H9 (cell line): ENCODE measurements at regions not wholly inside any gene's neighbourhood (a gene's known extent, or its start where the extent isn't known, plus 50 kb on each side); places are given as distances from the start of the nearest gene placed in this dataset.

Source experiments
- DNase-seq: peaks from one replicate; pipeline ENCODE4 v3.0.0-alpha.2; 2017
- H2AFZ ChIP-seq: one replicate; pipeline ENCODE4 v1.6.1; 2013; ENCODE audit warnings: mild to moderate bottlenecking, low read length, control low read depth, moderate library complexity
- H2AK5ac ChIP-seq: 2 replicates; pipeline ENCODE4 v1.6.1; 2013; ENCODE audit warnings: low read length, control low read depth, mixed read lengths; ENCODE audit not compliant: insufficient read length
- H2BK120ac ChIP-seq: one replicate; pipeline ENCODE4 v1.6.1; 2013; ENCODE audit warnings: low read depth, mild to moderate bottlenecking, low read length, control low read depth, inconsistent platforms; ENCODE audit not compliant: poor library complexity, severe bottlenecking
- H2BK12ac ChIP-seq: 2 replicates; pipeline ENCODE4 v1.6.1; 2013; ENCODE audit warnings: low read length, control low read depth, mixed read lengths, low read depth; ENCODE audit not compliant: insufficient read length
- H2BK15ac ChIP-seq: 2 replicates; pipeline ENCODE4 v1.6.1; 2013; ENCODE audit warnings: low read depth, low read length, control low read depth
- H2BK20ac ChIP-seq: one replicate; pipeline ENCODE4 v1.6.1; 2013; ENCODE audit warnings: low read depth, mild to moderate bottlenecking, low read length, control low read depth, inconsistent platforms; ENCODE audit not compliant: poor library complexity, severe bottlenecking
- H2BK5ac ChIP-seq: 2 replicates; pipeline ENCODE4 v1.6.1; 2013; ENCODE audit warnings: low read length, control low read depth, mixed read lengths; ENCODE audit not compliant: insufficient read length
- H3K14ac ChIP-seq: 2 replicates; pipeline ENCODE4 v1.6.1; 2013; ENCODE audit warnings: low read length, control low read depth; ENCODE audit not compliant: insufficient read depth
- H3K18ac ChIP-seq: 2 replicates; pipeline ENCODE4 v1.6.1; 2013; ENCODE audit warnings: low read depth, mild to moderate bottlenecking, mixed read lengths, low read length, control low read depth; ENCODE audit not compliant: insufficient read length
- H3K23ac ChIP-seq: 2 replicates; pipeline ENCODE4 v1.6.1; 2013; ENCODE audit warnings: low read length, control low read depth, mixed read lengths, low read depth; ENCODE audit not compliant: insufficient read length
- H3K23me2 ChIP-seq: 2 replicates; pipeline ENCODE4 v1.6.1; 2013; ENCODE audit warnings: low read depth, mild to moderate bottlenecking, mixed read lengths, low read length, control low read depth; ENCODE audit not compliant: insufficient read length, poor library complexity, severe bottlenecking
- H3K27ac ChIP-seq: 2 replicates; pipeline ENCODE4 v1.5.1; 2013; ENCODE audit warnings: low read length, control low read depth, mixed read lengths, low read depth; ENCODE audit not compliant: insufficient read length
- H3K27me3 ChIP-seq: 2 replicates; pipeline ENCODE4 v1.6.1; 2013; ENCODE audit warnings: low read length, control low read depth, inconsistent platforms; ENCODE audit not compliant: insufficient read depth
- H3K4ac ChIP-seq: 2 replicates; pipeline ENCODE4 v1.6.1; 2013; ENCODE audit warnings: low read depth, mild to moderate bottlenecking, control low read depth, inconsistent platforms, low read length, moderate library complexity
- H3K4me1 ChIP-seq: 2 replicates; pipeline ENCODE4 v1.6.1; 2013; ENCODE audit warnings: low read length, control low read depth, inconsistent platforms; ENCODE audit not compliant: insufficient read depth
- H3K4me2 ChIP-seq: 2 replicates; pipeline ENCODE4 v1.6.1; 2013; ENCODE audit warnings: low read length, control low read depth, mixed read lengths; ENCODE audit not compliant: insufficient read length, insufficient read depth
- H3K56ac ChIP-seq: 2 replicates; pipeline ENCODE4 v1.6.1; 2013; ENCODE audit warnings: low read depth, mild to moderate bottlenecking, mixed read lengths, low read length, control low read depth; ENCODE audit not compliant: insufficient read length
- H3K79me1 ChIP-seq: 2 replicates; pipeline ENCODE4 v1.6.1; 2013; ENCODE audit warnings: low read depth, mild to moderate bottlenecking, moderate library complexity, low read length, control low read depth, inconsistent platforms; ENCODE audit not compliant: insufficient read depth, poor library complexity, severe bottlenecking
- H3K79me2 ChIP-seq: 2 replicates; pipeline ENCODE4 v1.6.1; 2013; ENCODE audit warnings: low read length, control low read depth, inconsistent platforms; ENCODE audit not compliant: insufficient read depth
- H3K9ac ChIP-seq: 2 replicates; pipeline ENCODE4 v1.6.1; 2013; ENCODE audit warnings: low read length, control low read depth, mixed read lengths; ENCODE audit not compliant: insufficient read length; ENCODE audit errors: extremely low read depth
- H3K9me3 ChIP-seq: one replicate; pipeline ENCODE4 v1.6.1; 2013; ENCODE audit warnings: low read depth, low read length, inconsistent platforms; ENCODE audit not compliant: control insufficient read depth
- H3T11ph ChIP-seq: one replicate; pipeline ENCODE4 v1.6.1; 2013; ENCODE audit warnings: mild to moderate bottlenecking, low read length, control low read depth, inconsistent platforms
- H4K20me1 ChIP-seq: one replicate; pipeline ENCODE4 v1.6.1; 2013; ENCODE audit not compliant: control insufficient read depth, insufficient read length, insufficient read depth
- H4K5ac ChIP-seq: 2 replicates; pipeline ENCODE4 v1.6.1; 2013; ENCODE audit warnings: low read depth, mild to moderate bottlenecking, mixed read lengths, low read length, control low read depth; ENCODE audit not compliant: insufficient read length
- H4K8ac ChIP-seq: replicated peaks from 2 replicates; pipeline ENCODE4 v1.6.1; 2013; ENCODE audit warnings: low read length, control low read depth, mixed read lengths, low read depth; ENCODE audit not compliant: insufficient read length
- H4K91ac ChIP-seq: 2 replicates; pipeline ENCODE4 v1.6.1; 2013; ENCODE audit warnings: low read depth, mild to moderate bottlenecking, moderate library complexity, mixed read lengths, low read length, control low read depth; ENCODE audit not compliant: insufficient read length
- H3K27ac Mint-ChIP-seq, 3 experiments: 2 replicates in 2 of 3; 3 replicates in 1 of 3; pipeline ENCODE4 v1.8.0; 2020 to 2021; ENCODE audit warnings: mixed read lengths in 3 of 3, mild to moderate bottlenecking in 1 of 3, moderate library complexity in 1 of 3
- H3K27me3 Mint-ChIP-seq: 2 replicates; pipeline ENCODE4 v1.8.0; 2021; ENCODE audit warnings: low read depth, mild to moderate bottlenecking, moderate library complexity, mixed read lengths
- H3K36me3 Mint-ChIP-seq, 3 experiments: 2 replicates in 2 of 3; 3 replicates in 1 of 3; pipeline ENCODE4 v1.8.0; 2020 to 2021; ENCODE audit warnings: low read depth in 3 of 3, mixed read lengths in 3 of 3; ENCODE audit not compliant: insufficient read depth in 1 of 3
- H3K4me1 Mint-ChIP-seq, 2 experiments: 2 replicates each; pipeline ENCODE4 v1.8.0; 2020; ENCODE audit warnings: mixed read lengths in 2 of 2
- H3K4me3 Mint-ChIP-seq, 2 experiments: 2 replicates in 1 of 2; 3 replicates in 1 of 2; pipeline ENCODE4 v1.8.0; 2020 to 2021; ENCODE audit warnings: mild to moderate bottlenecking in 2 of 2, mixed read lengths in 2 of 2, moderate library complexity in 1 of 2
- H3K9me3 Mint-ChIP-seq, 2 experiments: 2 replicates in 1 of 2; 3 replicates in 1 of 2; pipeline ENCODE4 v1.8.0; 2020; ENCODE audit warnings: mild to moderate bottlenecking in 2 of 2, mixed read lengths in 2 of 2, moderate library complexity in 1 of 2
- WGBS: extraction: QIAGEN DNeasy Blood & Tissue Kit; methylation state at CpG from one replicate; pipeline ENCODE4 v1.1.7; 2013; ENCODE audit warnings: missing lambda C conversion rate, low lambda C conversion rate, mixed read lengths; ENCODE audit not compliant: insufficient read length; ENCODE audit errors: extremely low coverage; 5-methylcytosine and 5-hydroxymethylcytosine counted together
- TF ChIP-seq, protein P1 (sequence below): fragments of 200-600 bp; sonication (generic); conservative IDR thresholded peaks from 3 replicates; pipeline ENCODE4 v1.8.0; 2021; ENCODE audit warnings: antibody characterized with exemption, mild to moderate bottlenecking

DNA sequence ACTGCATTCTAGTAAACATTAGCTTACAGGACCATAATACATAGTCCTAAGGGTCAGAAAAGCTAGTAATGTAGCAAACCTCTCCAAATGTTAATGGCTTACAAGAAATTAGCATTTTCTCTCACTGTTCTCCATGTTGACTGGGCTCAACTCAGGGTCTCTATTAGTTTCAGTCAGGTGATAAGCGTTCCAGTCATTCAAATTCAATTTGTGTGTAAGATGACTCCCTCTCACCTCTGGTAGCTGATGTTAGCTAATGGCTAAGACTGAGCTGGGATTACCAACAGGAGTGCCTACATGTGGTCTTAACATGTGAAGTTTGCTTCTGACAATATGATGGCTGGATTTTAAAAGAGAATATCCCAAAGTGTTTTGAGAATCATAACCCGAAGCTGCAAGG lies 630.5 kb upstream of the USP15 start:
- no peak overlapping the region for H2BK12ac ChIP-seq
- Mint-ChIP-seq H3K27me3 (no peaks in the 10 kb centered on the region), H3K9me3 (peaks cover 20 to 28% of the 10 kb centered on the region in 2 experiments), H3K4me1 (peaks cover 5 to 9% of the 10 kb centered on the region in 2 experiments), H3K4me3 (no peak overlapping the region), H3K36me3 (peaks cover 8 to 30% (median 19%) of the 10 kb centered on the region in 3 experiments), H3K27ac (no peak overlapping the region)
- no peak overlapping the region for H4K91ac ChIP-seq
- no peak overlapping the region for H3K18ac ChIP-seq
- H3K14ac ChIP-seq, result no peak overlapping the region
- TF ChIP-seq, protein P1, sequence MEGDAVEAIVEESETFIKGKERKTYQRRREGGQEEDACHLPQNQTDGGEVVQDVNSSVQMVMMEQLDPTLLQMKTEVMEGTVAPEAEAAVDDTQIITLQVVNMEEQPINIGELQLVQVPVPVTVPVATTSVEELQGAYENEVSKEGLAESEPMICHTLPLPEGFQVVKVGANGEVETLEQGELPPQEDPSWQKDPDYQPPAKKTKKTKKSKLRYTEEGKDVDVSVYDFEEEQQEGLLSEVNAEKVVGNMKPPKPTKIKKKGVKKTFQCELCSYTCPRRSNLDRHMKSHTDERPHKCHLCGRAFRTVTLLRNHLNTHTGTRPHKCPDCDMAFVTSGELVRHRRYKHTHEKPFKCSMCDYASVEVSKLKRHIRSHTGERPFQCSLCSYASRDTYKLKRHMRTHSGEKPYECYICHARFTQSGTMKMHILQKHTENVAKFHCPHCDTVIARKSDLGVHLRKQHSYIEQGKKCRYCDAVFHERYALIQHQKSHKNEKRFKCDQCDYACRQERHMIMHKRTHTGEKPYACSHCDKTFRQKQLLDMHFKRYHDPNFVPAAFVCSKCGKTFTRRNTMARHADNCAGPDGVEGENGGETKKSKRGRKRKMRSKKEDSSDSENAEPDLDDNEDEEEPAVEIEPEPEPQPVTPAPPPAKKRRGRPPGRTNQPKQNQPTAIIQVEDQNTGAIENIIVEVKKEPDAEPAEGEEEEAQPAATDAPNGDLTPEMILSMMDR, result no peak
- H4K5ac ChIP-seq, result no peak overlapping the region
- H3K23me2 ChIP-seq, result no peaks in the 10 kb centered on the region
- H3K27me3 ChIP-seq, result no peaks in the 10 kb centered on the region
- H3K9me3 ChIP-seq, result no peaks in the 10 kb centered on the region
- H3K79me1 ChIP-seq, result no peaks in the 10 kb centered on the region
- H2BK15ac ChIP-seq, result no peak overlapping the region
- H3K4me1 ChIP-seq, result no peaks in the 10 kb centered on the region
- no peak overlapping the region for H3K4ac ChIP-seq
- no peak overlapping the region for H3K23ac ChIP-seq
- H3T11ph ChIP-seq, result no peak overlapping the region
- H4K8ac ChIP-seq, result no peak overlapping the region
- H2AFZ ChIP-seq, result no peak overlapping the region
- H3K9ac ChIP-seq, result no peak overlapping the region
- H2AK5ac ChIP-seq, result no peak overlapping the region
- no peak overlapping the region for H2BK5ac ChIP-seq
- H2BK120ac ChIP-seq, result peak overlapping the region; percentile 6
- H3K4me2 ChIP-seq, result no peak overlapping the region
- H3K79me2 ChIP-seq, result no peaks in the 10 kb centered on the region
- DNase-seq, result no peak
- H3K27ac ChIP-seq, result no peak overlapping the region
- no peak overlapping the region for H2BK20ac ChIP-seq
- H3K56ac ChIP-seq, result no peak overlapping the region
- H4K20me1 ChIP-seq, result no peaks in the 10 kb centered on the region
- WGBS, result no CpG with 5 or more reads among the region's 2 CpGs
